ENCODE measurements at regions not wholly inside any gene's neighbourhood (a gene's known extent, or its start where the extent isn't known, plus 50 kb on each side); places are given as distances from the start of the nearest gene placed in this dataset.

GRCh38 chr9:86809759-86810367, 137.4 kb downstream of the GAS1 start (continued):
- TF ChIP-seq CHD2 (IDR thresholded peaks at IDR 0.05; ENCODE audit: low read length, partially characterized antibody) (no peak), FOXM1 (IDR thresholded peaks at IDR 0.05; ENCODE audit: low read depth) (no peak), NRF1 (IDR thresholded peaks at IDR 0.05; ENCODE audit: low read depth, low read length) (no peak), ELF1 (IDR thresholded peaks at IDR 0.05) (no peak), NFIC (IDR thresholded peaks at IDR 0.05; ENCODE audit: borderline replicate concordance) (no peak), POLR2AphosphoS5 (IDR thresholded peaks at IDR 0.05; ENCODE audit: low read depth, low read length) (no peak)
- TF ChIP-seq, protein P1, sequence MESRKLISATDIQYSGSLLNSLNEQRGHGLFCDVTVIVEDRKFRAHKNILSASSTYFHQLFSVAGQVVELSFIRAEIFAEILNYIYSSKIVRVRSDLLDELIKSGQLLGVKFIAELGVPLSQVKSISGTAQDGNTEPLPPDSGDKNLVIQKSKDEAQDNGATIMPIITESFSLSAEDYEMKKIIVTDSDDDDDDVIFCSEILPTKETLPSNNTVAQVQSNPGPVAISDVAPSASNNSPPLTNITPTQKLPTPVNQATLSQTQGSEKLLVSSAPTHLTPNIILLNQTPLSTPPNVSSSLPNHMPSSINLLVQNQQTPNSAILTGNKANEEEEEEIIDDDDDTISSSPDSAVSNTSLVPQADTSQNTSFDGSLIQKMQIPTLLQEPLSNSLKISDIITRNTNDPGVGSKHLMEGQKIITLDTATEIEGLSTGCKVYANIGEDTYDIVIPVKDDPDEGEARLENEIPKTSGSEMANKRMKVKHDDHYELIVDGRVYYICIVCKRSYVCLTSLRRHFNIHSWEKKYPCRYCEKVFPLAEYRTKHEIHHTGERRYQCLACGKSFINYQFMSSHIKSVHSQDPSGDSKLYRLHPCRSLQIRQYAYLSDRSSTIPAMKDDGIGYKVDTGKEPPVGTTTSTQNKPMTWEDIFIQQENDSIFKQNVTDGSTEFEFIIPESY (IDR thresholded peaks at IDR 0.05; ENCODE audit: borderline replicate concordance, low read depth) = no peak
- TF ChIP-seq, protein P2, sequence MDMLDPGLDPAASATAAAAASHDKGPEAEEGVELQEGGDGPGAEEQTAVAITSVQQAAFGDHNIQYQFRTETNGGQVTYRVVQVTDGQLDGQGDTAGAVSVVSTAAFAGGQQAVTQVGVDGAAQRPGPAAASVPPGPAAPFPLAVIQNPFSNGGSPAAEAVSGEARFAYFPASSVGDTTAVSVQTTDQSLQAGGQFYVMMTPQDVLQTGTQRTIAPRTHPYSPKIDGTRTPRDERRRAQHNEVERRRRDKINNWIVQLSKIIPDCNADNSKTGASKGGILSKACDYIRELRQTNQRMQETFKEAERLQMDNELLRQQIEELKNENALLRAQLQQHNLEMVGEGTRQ (IDR thresholded peaks at IDR 0.05; ENCODE audit: borderline replicate concordance, low read depth, low read length) = no peak

DNA sequence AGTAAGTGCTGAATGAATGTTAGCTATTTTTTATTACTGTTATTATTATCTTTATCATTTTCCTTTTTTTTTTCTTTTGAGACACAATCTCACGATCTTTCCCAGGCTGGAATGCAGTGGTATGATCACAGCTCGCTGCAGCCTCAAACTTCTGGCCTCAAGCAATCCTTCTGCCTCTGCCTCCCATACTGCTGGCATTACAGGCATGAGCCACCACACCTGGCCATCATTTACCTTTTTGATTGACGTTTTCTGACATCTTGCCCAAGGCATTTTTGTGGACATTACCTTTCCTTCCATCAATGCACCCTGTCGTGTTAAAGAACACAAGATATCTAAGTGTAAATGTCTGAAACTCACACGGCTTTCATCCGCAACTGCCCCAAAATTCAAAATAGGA, 138.2 kb downstream of the GAS1 start:
- no peak for DNase-seq
- H3K9me3 ChIP-seq = no peaks in the 10 kb centered on the region
- H3K9ac ChIP-seq = no peak overlapping the region
- ChIA-PET CTCF (no interaction called here), POLR2A (no interaction called here)
- H3K9me2 ChIP-seq = no peaks in the 10 kb centered on the region
- H3K79me2 ChIP-seq (ENCODE audit: insufficient read depth) = no peaks in the 10 kb centered on the region
- no peak overlapping the region for H2AFZ ChIP-seq (ENCODE audit: low read depth)
- H3F3A ChIP-seq (replicated peaks; ENCODE audit: insufficient read depth) = no peaks in the 10 kb centered on the region
- H3K36me3 ChIP-seq (replicated peaks in 1 of 2; ENCODE audit: control insufficient read depth in 1 of 2, insufficient read depth in 2 of 2, low read length in 1 of 2) = no peaks in the 10 kb centered on the region
- TF ChIP-seq, protein P3, sequence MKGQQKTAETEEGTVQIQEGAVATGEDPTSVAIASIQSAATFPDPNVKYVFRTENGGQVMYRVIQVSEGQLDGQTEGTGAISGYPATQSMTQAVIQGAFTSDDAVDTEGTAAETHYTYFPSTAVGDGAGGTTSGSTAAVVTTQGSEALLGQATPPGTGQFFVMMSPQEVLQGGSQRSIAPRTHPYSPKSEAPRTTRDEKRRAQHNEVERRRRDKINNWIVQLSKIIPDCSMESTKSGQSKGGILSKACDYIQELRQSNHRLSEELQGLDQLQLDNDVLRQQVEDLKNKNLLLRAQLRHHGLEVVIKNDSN (IDR thresholded peaks at IDR 0.05; ENCODE audit: borderline replicate concordance, low read depth) = no peak
- TF ChIP-seq YY1 (IDR thresholded peaks at IDR 0.05; ENCODE audit: low read depth) = no peak
- TF ChIP-seq MEF2A (IDR thresholded peaks at IDR 0.05; ENCODE audit: borderline replicate concordance, low read depth) = no peak
- TF ChIP-seq, protein P1 (IDR thresholded peaks at IDR 0.05; ENCODE audit: borderline replicate concordance, low read depth) = no peak
- no peak for TF ChIP-seq RAD21 (IDR thresholded peaks at IDR 0.05; ENCODE audit: low read length)
- TF ChIP-seq, protein P4, sequence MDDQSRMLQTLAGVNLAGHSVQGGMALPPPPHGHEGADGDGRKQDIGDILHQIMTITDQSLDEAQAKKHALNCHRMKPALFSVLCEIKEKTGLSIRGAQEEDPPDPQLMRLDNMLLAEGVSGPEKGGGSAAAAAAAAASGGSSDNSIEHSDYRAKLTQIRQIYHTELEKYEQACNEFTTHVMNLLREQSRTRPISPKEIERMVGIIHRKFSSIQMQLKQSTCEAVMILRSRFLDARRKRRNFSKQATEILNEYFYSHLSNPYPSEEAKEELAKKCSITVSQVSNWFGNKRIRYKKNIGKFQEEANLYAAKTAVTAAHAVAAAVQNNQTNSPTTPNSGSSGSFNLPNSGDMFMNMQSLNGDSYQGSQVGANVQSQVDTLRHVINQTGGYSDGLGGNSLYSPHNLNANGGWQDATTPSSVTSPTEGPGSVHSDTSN (IDR thresholded peaks at IDR 0.05) = no peak
- TF ChIP-seq NFIC (IDR thresholded peaks at IDR 0.05; ENCODE audit: borderline replicate concordance) = no peak
- no peak for TF ChIP-seq TAF1 (IDR thresholded peaks at IDR 0.05; ENCODE audit: borderline replicate concordance, low read depth, low read length)
- no peak for TF ChIP-seq GATA2 (CRISPR knock-in tag; IDR thresholded peaks at IDR 0.05)
- no peak for TF ChIP-seq SMC3 (IDR thresholded peaks at IDR 0.05; ENCODE audit: low read depth, low read length)
- TF ChIP-seq, protein P5, sequence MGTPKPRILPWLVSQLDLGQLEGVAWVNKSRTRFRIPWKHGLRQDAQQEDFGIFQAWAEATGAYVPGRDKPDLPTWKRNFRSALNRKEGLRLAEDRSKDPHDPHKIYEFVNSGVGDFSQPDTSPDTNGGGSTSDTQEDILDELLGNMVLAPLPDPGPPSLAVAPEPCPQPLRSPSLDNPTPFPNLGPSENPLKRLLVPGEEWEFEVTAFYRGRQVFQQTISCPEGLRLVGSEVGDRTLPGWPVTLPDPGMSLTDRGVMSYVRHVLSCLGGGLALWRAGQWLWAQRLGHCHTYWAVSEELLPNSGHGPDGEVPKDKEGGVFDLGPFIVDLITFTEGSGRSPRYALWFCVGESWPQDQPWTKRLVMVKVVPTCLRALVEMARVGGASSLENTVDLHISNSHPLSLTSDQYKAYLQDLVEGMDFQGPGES (IDR thresholded peaks at IDR 0.05; ENCODE audit: low read depth, low read length) = no peak
- TF ChIP-seq TCF12 (IDR thresholded peaks at IDR 0.05) = no peak
- TF ChIP-seq POLR2AphosphoS5 (IDR thresholded peaks at IDR 0.05; ENCODE audit: low read depth, low read length) = no peak
- TF ChIP-seq, protein P2 (IDR thresholded peaks at IDR 0.05; ENCODE audit: borderline replicate concordance, low read depth, low read length) = no peak
- no peak for TF ChIP-seq ELF1 (IDR thresholded peaks at IDR 0.05)
- TF ChIP-seq EP300 (IDR thresholded peaks at IDR 0.05; ENCODE audit: borderline replicate concordance in 1 of 2, low read depth in 1 of 2, low read length in 1 of 2) = no peak
- TF ChIP-seq SIN3A (IDR thresholded peaks at IDR 0.05; ENCODE audit: borderline replicate concordance, low read depth, low read length) = no peak
- 67% methylated on average over 6 of the region's 6 CpGs for WGBS (ENCODE audit: low lambda C conversion rate)
- H3K27me3 ChIP-seq (ENCODE audit: insufficient read depth) = no peaks in the 10 kb centered on the region
- no peak overlapping the region for H3K27ac ChIP-seq (ENCODE audit: low read depth in 2 of 2, low read length in 1 of 2)
- no peaks in the 10 kb centered on the region for H3K4me1 ChIP-seq (ENCODE audit: control insufficient read depth in 1 of 2, insufficient read depth in 2 of 2, low read depth in 1 of 2, low read length in 1 of 2)
- no peaks in the 10 kb centered on the region for H4K20me1 ChIP-seq (ENCODE audit: insufficient read depth)
- no peak overlapping the region for H3K4me2 ChIP-seq
- no peak overlapping the region for H3K4me3 ChIP-seq (ENCODE audit: low read depth in 2 of 2, low read length in 1 of 2)

Measured in SK-N-SH (cell line).